H1 (cell line): ENCODE measurements at regions not wholly inside any gene's neighbourhood (a gene's known extent, or its start where the extent isn't known, plus 50 kb on each side); places are given as distances from the start of the nearest gene placed in this dataset.

Experiments
- CTCF ChIA-PET: fragments of 300-600 bp; sonication (Branson Sonifier 250); formaldehyde crosslinking; loops from one replicate; lab custom pipeline; 2021; ENCODE audit not compliant: partially characterized antibody; lab: Charles Lee
- POLR2A ChIA-PET: fragments of 300-600 bp; sonication (Branson Sonifier 250); formaldehyde crosslinking; loops from one replicate; lab custom pipeline; 2021; ENCODE audit warnings: inconsistent platforms; ENCODE audit not compliant: partially characterized antibody; lab: Charles Lee
- DNase-seq, 2 experiments: peaks; one replicate each; pipeline versions ENCODE4 v3.0.0 to v3.0.0-alpha.2; 2010 to 2022; ENCODE audit warnings: low spot score in 2 of 2, low read depth in 1 of 2, mixed read lengths in 1 of 2
- FAIRE-seq: peaks from 2 replicates; lab custom pipeline; 2011; peaks lifted over from hg19 to GRCh38; lab: Jason Lieb, UNC
- H2AFZ ChIP-seq: 2 replicates; pipeline ENCODE4 v1.8.1; 2012; ENCODE audit warnings: low read length, inconsistent platforms
- H2AK5ac ChIP-seq: 2 replicates; pipeline ENCODE4 v1.6.1; 2013; ENCODE audit warnings: low read depth, low read length
- H2BK120ac ChIP-seq: replicated peaks from 2 replicates; pipeline ENCODE3; 2013; ENCODE audit warnings: low read depth, low read length, inconsistent platforms
- H2BK12ac ChIP-seq: 2 replicates; pipeline ENCODE4 v1.6.1; 2013; ENCODE audit warnings: low read depth, low read length
- H2BK15ac ChIP-seq: 2 replicates; pipeline ENCODE4 v1.6.1; 2013; ENCODE audit warnings: low read length
- H2BK20ac ChIP-seq: 2 replicates; pipeline ENCODE4 v1.6.1; 2013; ENCODE audit warnings: low read length
- H2BK5ac ChIP-seq: 2 replicates; pipeline ENCODE4 v1.6.1; 2013; ENCODE audit warnings: low read depth, low read length
- H3K14ac ChIP-seq: 2 replicates; pipeline ENCODE4 v1.6.1; 2013; ENCODE audit warnings: inconsistent platforms; ENCODE audit not compliant: insufficient read length
- H3K18ac ChIP-seq: 2 replicates; pipeline ENCODE4 v1.6.1; 2013; ENCODE audit warnings: low read length; ENCODE audit errors: extremely low read depth
- H3K23ac ChIP-seq: 2 replicates; pipeline ENCODE4 v1.6.1; 2013; ENCODE audit warnings: inconsistent platforms; ENCODE audit not compliant: insufficient read length
- H3K23me2 ChIP-seq: 2 replicates; pipeline ENCODE4 v1.6.1; 2013; ENCODE audit warnings: low read depth, low read length
- H3K27ac ChIP-seq: 2 replicates; pipeline ENCODE4 v1.6.1; 2011; ENCODE audit warnings: low read depth, low read length, inconsistent platforms
- H3K27me3 ChIP-seq, 4 experiments: replicated peaks in 1 of 4; 1 replicate in 1 of 4; 2 replicates in 3 of 4; pipeline versions ENCODE4 v1.6.1 to v1.8.1; 2011 to 2013; ENCODE audit warnings: low read length in 3 of 4, mild to moderate bottlenecking in 3 of 4, inconsistent platforms in 2 of 4, mixed read lengths in 2 of 4, moderate library complexity in 1 of 4; ENCODE audit not compliant: control insufficient read depth in 3 of 4, insufficient read depth in 3 of 4; ENCODE audit errors: extremely low read depth in 1 of 4
- H3K36me3 ChIP-seq, 4 experiments: 2 replicates each; pipeline versions ENCODE4 v1.6.1 to v1.8.1; 2011 to 2013; ENCODE audit warnings: mild to moderate bottlenecking in 4 of 4, low read length in 3 of 4, moderate library complexity in 2 of 4, control low read depth in 1 of 4, inconsistent platforms in 1 of 4; ENCODE audit not compliant: insufficient read depth in 4 of 4, control insufficient read depth in 2 of 4
- H3K4ac ChIP-seq: replicated peaks from 2 replicates; pipeline ENCODE3; 2013; ENCODE audit warnings: low read length, low read depth, mixed read lengths, inconsistent platforms; ENCODE audit not compliant: insufficient read length
- H3K4me1 ChIP-seq, 4 experiments: replicated peaks in 1 of 4; 1 replicate in 1 of 4; 2 replicates in 3 of 4; pipeline versions ENCODE4 v1.6.1 to v1.8.1; 2011 to 2013; ENCODE audit warnings: low read length in 3 of 4, inconsistent platforms in 2 of 4, mixed read lengths in 1 of 4; ENCODE audit not compliant: insufficient read depth in 4 of 4, control insufficient read depth in 3 of 4
- H3K4me2 ChIP-seq, 2 experiments: 2 replicates each; pipeline versions ENCODE4 v1.6.1 to v1.8.1; 2011 to 2013; ENCODE audit warnings: low read depth in 2 of 2, low read length in 2 of 2, control low read depth in 1 of 2, inconsistent platforms in 1 of 2, mild to moderate bottlenecking in 1 of 2; ENCODE audit not compliant: insufficient read depth in 1 of 2
- H3K4me3 ChIP-seq, 4 experiments: fragments of 200-600, 300-600 bp in 1 of 4; sonication (generic), shearing (Covaris generic), sonication (Bioruptor Twin) in 1 of 4; 2 replicates each; pipeline versions ENCODE4 v1.5.1 to v1.8.1; 2011 to 2016; ENCODE audit warnings: low read length in 4 of 4, low read depth in 3 of 4, control low read depth in 2 of 4, inconsistent platforms in 2 of 4, mild to moderate bottlenecking in 2 of 4, mixed read lengths in 1 of 4, moderate library complexity in 1 of 4; ENCODE audit not compliant: insufficient read depth in 2 of 4; ENCODE audit errors: extremely low read depth in 1 of 4
- H3K56ac ChIP-seq: replicated peaks from 2 replicates; pipeline ENCODE3; 2013; ENCODE audit warnings: low read depth, mild to moderate bottlenecking, mixed read lengths, low read length, inconsistent platforms; ENCODE audit not compliant: insufficient read length
- H3K79me1 ChIP-seq: 2 replicates; pipeline ENCODE4 v1.6.1; 2013; ENCODE audit warnings: low read depth, low read length, control low read depth
- H3K79me2 ChIP-seq, 2 experiments: 2 replicates each; pipeline versions ENCODE4 v1.6.1 to v1.8.1; 2012 to 2013; ENCODE audit warnings: low read length in 2 of 2, mild to moderate bottlenecking in 2 of 2, inconsistent platforms in 1 of 2; ENCODE audit not compliant: insufficient read depth in 2 of 2, control insufficient read depth in 1 of 2
- H3K9ac ChIP-seq, 4 experiments: replicated peaks in 1 of 4; 1 replicate in 1 of 4; 2 replicates in 3 of 4; pipeline versions ENCODE4 v1.6.1 to v1.8.1; 2011 to 2013; ENCODE audit warnings: low read depth in 3 of 4, low read length in 3 of 4, control low read depth in 2 of 4, mild to moderate bottlenecking in 2 of 4, moderate library complexity in 2 of 4, inconsistent platforms in 1 of 4; ENCODE audit errors: extremely low read depth in 1 of 4
- H3K9me3 ChIP-seq, 2 experiments: 2 replicates each; pipeline versions ENCODE4 v1.6.1 to v1.8.1; 2012 to 2013; ENCODE audit warnings: mild to moderate bottlenecking in 2 of 2, moderate library complexity in 2 of 2, control low read depth in 1 of 2, inconsistent platforms in 1 of 2, low read depth in 1 of 2, low read length in 1 of 2, mixed read lengths in 1 of 2; ENCODE audit not compliant: insufficient read depth in 2 of 2
- H4K20me1 ChIP-seq, 2 experiments: replicated peaks in 1 of 2; 2 replicates each; pipeline versions ENCODE3 to v1.8.1; 2011 to 2013; ENCODE audit warnings: inconsistent platforms in 2 of 2, low read length in 2 of 2, mild to moderate bottlenecking in 1 of 2; ENCODE audit not compliant: insufficient read depth in 2 of 2, control insufficient read depth in 1 of 2
- H4K5ac ChIP-seq: 2 replicates; pipeline ENCODE4 v1.6.1; 2013; ENCODE audit warnings: low read length, low read depth, mixed read lengths, inconsistent platforms; ENCODE audit not compliant: insufficient read length
- H4K8ac ChIP-seq: 2 replicates; pipeline ENCODE4 v1.8.0; 2013; ENCODE audit warnings: mild to moderate bottlenecking, moderate library complexity, low read length, inconsistent platforms; ENCODE audit not compliant: insufficient read depth; ENCODE audit errors: extremely low read depth
- H4K91ac ChIP-seq: replicated peaks from 2 replicates; pipeline ENCODE3; 2013; ENCODE audit warnings: low read length, mixed read lengths, inconsistent platforms; ENCODE audit not compliant: insufficient read length
- CREB1 ChIP-seq: IDR thresholded peaks from 2 replicates; pipeline ENCODE4 v1.6.1; 2012; ENCODE audit warnings: inconsistent platforms
- EP300 ChIP-seq, 2 experiments: IDR thresholded peaks; 1 replicate in 1 of 2; 2 replicates in 1 of 2; pipeline ENCODE4 v1.6.1; 2011 to 2012; ENCODE audit warnings: low read depth in 2 of 2, low read length in 2 of 2, mild to moderate bottlenecking in 2 of 2, borderline replicate concordance in 1 of 2, inconsistent platforms in 1 of 2, moderate library complexity in 1 of 2
- POLR2A ChIP-seq, 2 experiments: IDR thresholded peaks; 1 replicate in 1 of 2; 2 replicates in 1 of 2; pipeline ENCODE4 v1.6.1; 2011; ENCODE audit warnings: low read depth in 2 of 2, low read length in 2 of 2, mild to moderate bottlenecking in 2 of 2; ENCODE audit errors: control extremely low read depth in 1 of 2
- RAD21 ChIP-seq, 2 experiments: IDR thresholded peaks in 1 of 2; conservative IDR thresholded peaks in 1 of 2; 2 replicates each; pipeline ENCODE4 v1.6.1; 2011; ENCODE audit warnings: low read depth in 2 of 2, low read length in 2 of 2, improper control_type of control experiment in 1 of 2, inconsistent platforms in 1 of 2, mild to moderate bottlenecking in 1 of 2, moderate library complexity in 1 of 2
- SIRT6 ChIP-seq: IDR thresholded peaks from one replicate; pipeline ENCODE4 v1.7.1; 2012; ENCODE audit warnings: low read length, inconsistent platforms
- SP2 ChIP-seq: IDR thresholded peaks from 2 replicates; pipeline ENCODE4 v1.6.1; 2012; ENCODE audit warnings: mild to moderate bottlenecking, low read length, inconsistent platforms
- SUZ12 ChIP-seq: fragments of 200-600 bp; sonication (generic); IDR thresholded peaks from 2 replicates; pipeline ENCODE4 v1.6.1; 2012; ENCODE audit warnings: mild to moderate bottlenecking, inconsistent platforms, low read length, moderate library complexity, mixed read lengths
- TBP ChIP-seq: IDR thresholded peaks from 2 replicates; pipeline ENCODE4 v1.6.1; 2011; ENCODE audit warnings: low read depth, low read length, improper control_type of control experiment

GRCh38 chr5:125536095-125536494, 789.7 kb upstream of the ZNF608 start:
- Histone ChIP-seq H3K4ac (no peak overlapping the region), H3K4me3 (no peak overlapping the region), H3K79me1 (no peaks in the 10 kb centered on the region), H2BK12ac (no peak overlapping the region), H3K79me2 (no peaks in the 10 kb centered on the region), H2AK5ac (no peak overlapping the region), H3K27ac (no peak overlapping the region), H2BK5ac (no peak overlapping the region), H4K91ac (no peak overlapping the region), H4K5ac (no peak overlapping the region), H3K23me2 (no peaks in the 10 kb centered on the region), H3K18ac (no peak overlapping the region), H3K9me3 (no peaks in the 10 kb centered on the region; a peak in 1 of 4 replicates), H3K14ac (no peak overlapping the region), H4K8ac (no peak overlapping the region), H3K4me1 (no peaks in the 10 kb centered on the region), H3K36me3 (no peaks in the 10 kb centered on the region), H3K4me2 (no peak overlapping the region), H3K23ac (no peak overlapping the region), H3K56ac (no peak overlapping the region), H3K27me3 (no peaks in the 10 kb centered on the region), H2BK20ac (no peak overlapping the region), H2BK15ac (no peak overlapping the region), H3K9ac (no peak overlapping the region), H4K20me1 (no peaks in the 10 kb centered on the region), H2BK120ac (no peak overlapping the region), H2AFZ (no peak overlapping the region)
- TF ChIP-seq SUZ12 (no peak), CREB1 (no peak), POLR2A (IDR thresholded peaks at IDR 0.05; ENCODE audit: control extremely low read depth in 1 of 2, low read depth in 2 of 2, low read length in 2 of 2) (no peak), SIRT6 (no peak), SP2 (no peak), TBP (no peak), RAD21 (IDR thresholded peaks at IDR 0.05 in 1 of 2, conservative IDR thresholded peaks at IDR 0.05 in 1 of 2; ENCODE audit: low read depth in 2 of 2, low read length in 2 of 2) (no peak), EP300 (IDR thresholded peaks at IDR 0.05; ENCODE audit: borderline replicate concordance in 1 of 2, low read depth in 2 of 2, low read length in 2 of 2) (no peak)
- ChIA-PET POLR2A (no interaction called here), CTCF (no interaction called here)
- DNase-seq, result no peak
- no peak for FAIRE-seq
